Left ventricle myocardium inferior (tissue), 1 donor: ENCODE measurements at regions not wholly inside any gene's neighbourhood (a gene's known extent, or its start where the extent isn't known, plus 50 kb on each side); places are given as distances from the start of the nearest gene placed in this dataset.

ENCODE experiments used
- DNase-seq: peaks from one replicate; pipeline ENCODE4 v3.0.0-alpha.2; 2020
- H3K27ac ChIP-seq: fragments of 200-600 bp; replicated peaks from 2 replicates; pipeline ENCODE4 v1.8.0; 2021
- H3K27me3 ChIP-seq: fragments of 200-600 bp; 2 replicates; pipeline ENCODE4 v1.8.0; 2021; ENCODE audit warnings: low read depth
- H3K36me3 ChIP-seq: fragments of 200-600 bp; 2 replicates; pipeline ENCODE4 v1.8.0; 2021
- H3K4me1 ChIP-seq: fragments of 200-600 bp; 2 replicates; pipeline ENCODE4 v1.8.0; 2021
- H3K4me3 ChIP-seq: fragments of 200-600 bp; 2 replicates; pipeline ENCODE4 v1.8.0; 2021; ENCODE audit warnings: mild to moderate bottlenecking, moderate library complexity
- H3K9me3 ChIP-seq: fragments of 200-600 bp; replicated peaks from 2 replicates; pipeline ENCODE4 v1.8.0; 2021
- CTCF ChIP-seq: fragments of 200-600 bp; IDR thresholded peaks from 2 replicates; pipeline ENCODE4 v1.8.0; 2021; ENCODE audit warnings: antibody characterized with exemption, mild to moderate bottlenecking, borderline replicate concordance
- intact Hi-C: fragments of 100-400 bp; cut with micrococcal nuclease; formaldehyde crosslinking; loops from one replicate; pipeline ENCODE4 v1.11.0; 2022
- donor health status: DM: no; HTN: yes; CAD: no; lungs with severe emphysema.

DNA sequence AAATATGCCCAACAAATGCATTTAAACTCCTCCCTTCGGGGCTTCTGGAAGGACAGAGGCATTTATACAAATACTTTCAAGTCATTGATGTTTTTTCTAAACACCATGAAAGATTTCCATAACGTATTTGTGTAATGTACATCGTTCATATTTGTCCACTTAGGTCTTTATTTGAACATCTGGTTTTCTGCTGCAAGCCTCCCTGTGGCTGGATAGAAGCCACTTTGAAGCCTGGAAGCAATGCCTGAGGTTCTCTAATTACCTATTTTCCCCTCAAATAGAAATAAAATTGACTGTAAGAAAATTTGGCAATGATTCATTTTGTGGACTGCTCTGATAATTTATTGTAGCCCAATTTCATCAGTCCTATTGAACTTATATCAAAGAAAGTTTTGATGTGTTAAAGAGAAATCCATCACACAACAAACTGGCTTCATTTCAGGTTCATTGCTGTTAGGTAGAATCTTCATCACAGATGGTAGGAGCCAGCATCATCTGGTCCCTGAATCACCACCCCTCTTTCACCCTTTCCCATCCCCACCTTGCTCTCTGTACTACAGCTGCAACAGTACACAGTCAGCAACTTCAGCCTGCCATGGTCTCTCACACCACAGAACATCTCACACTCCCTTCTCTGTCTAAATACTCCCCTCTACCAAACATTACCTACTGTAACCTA lies 186.0 kb upstream of the MGMT start:
- no peaks in the 10 kb centered on the region for H3K27me3 ChIP-seq
- DNase-seq = no peak
- intact Hi-C loops = no loop called here
- peaks cover 22% of the 10 kb centered on the region for H3K9me3 ChIP-seq
- TF ChIP-seq CTCF = no peak
- no peak overlapping the region for H3K4me3 ChIP-seq
- peaks cover 19% of the 10 kb centered on the region for H3K4me1 ChIP-seq
- H3K36me3 ChIP-seq = no peaks in the 10 kb centered on the region
- peak overlapping the region; percentile 67 for H3K27ac ChIP-seq

DNA sequence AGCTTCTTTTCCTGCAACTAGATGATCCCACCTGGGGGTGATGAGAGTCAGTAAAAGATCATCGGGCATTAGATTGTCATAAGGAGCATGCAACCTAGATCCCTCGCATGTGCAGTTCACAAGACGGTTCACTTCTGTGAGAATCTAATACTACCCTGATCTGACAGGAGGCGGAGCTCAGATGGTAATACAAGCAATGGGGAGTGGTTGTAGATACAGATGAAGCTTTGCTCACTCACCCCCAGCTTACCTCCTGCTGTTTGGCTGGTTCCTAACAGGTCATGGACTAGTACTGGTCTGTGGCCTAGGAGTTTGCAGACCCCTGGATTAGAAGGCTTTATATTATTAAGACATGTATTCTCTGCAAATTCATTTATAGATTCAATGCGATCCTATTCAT lies 181.6 kb upstream of the MGMT start:
- intact Hi-C loops = no loop called here
- no peak overlapping the region for H3K4me3 ChIP-seq
- no peaks in the 10 kb centered on the region for H3K27me3 ChIP-seq
- no peak overlapping the region for H3K27ac ChIP-seq
- DNase-seq = no peak
- H3K9me3 ChIP-seq = peaks cover 28% of the 10 kb centered on the region
- no peak for TF ChIP-seq CTCF
- H3K36me3 ChIP-seq = no peaks in the 10 kb centered on the region
- H3K4me1 ChIP-seq = peaks cover 9% of the 10 kb centered on the region

DNA sequence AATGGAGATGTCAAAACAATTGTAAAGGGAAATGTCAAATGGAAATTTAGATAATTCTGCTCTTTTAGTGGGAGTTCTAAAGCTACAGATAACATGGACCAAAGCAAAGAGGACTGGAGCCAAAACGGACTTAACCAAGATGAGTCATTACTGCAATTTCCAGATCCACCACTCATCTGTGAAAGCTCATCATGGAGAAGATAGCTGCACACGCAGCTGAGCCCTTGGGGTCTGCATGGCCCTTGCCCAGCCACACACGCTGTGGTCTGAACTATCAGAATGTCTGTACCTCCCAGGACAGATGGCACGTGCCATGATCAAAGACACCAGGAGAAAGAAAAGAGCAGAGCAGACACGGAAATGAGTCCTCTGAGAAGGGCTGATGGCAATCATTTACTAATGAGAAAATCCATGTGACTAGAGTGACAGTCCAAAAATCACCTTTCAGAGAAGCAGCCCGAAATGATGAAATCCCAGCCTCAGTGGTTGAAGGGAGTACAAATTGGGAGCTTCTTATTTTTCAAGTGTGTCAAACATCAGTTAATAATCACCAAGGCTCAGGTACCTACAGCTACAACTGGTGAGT lies 177.9 kb upstream of the MGMT start:
- intact Hi-C loops = no loop called here
- no peak for DNase-seq
- H3K27ac ChIP-seq = no peak overlapping the region
- TF ChIP-seq CTCF = no peak
- H3K27me3 ChIP-seq = no peaks in the 10 kb centered on the region
- no peaks in the 10 kb centered on the region for H3K4me1 ChIP-seq
- H3K4me3 ChIP-seq = no peak overlapping the region
- peaks cover 13% of the 10 kb centered on the region for H3K9me3 ChIP-seq
- no peaks in the 10 kb centered on the region for H3K36me3 ChIP-seq

GRCh38 chr10:129293991-129294700 lies 172.9 kb upstream of the MGMT start:
- no peak for TF ChIP-seq CTCF
- Histone ChIP-seq H3K36me3 (no peaks in the 10 kb centered on the region), H3K27ac (no peak overlapping the region), H3K9me3 (no peaks in the 10 kb centered on the region), H3K4me3 (no peak overlapping the region), H3K27me3 (no peaks in the 10 kb centered on the region), H3K4me1 (no peaks in the 10 kb centered on the region)
- no peak for DNase-seq
- intact Hi-C loops = no loop called here

- Histone ChIP-seq H3K27me3 (no peaks in the 10 kb centered on the region), H3K4me1 (no peaks in the 10 kb centered on the region), H3K9me3 (no peaks in the 10 kb centered on the region), H3K4me3 (no peak overlapping the region), H3K27ac (no peak overlapping the region), H3K36me3 (no peaks in the 10 kb centered on the region)
- TF ChIP-seq CTCF = no peak
- no peak for DNase-seq
- intact Hi-C loops = no loop called here
Observed at GRCh38 chr10:129294944-129295343, 172.1 kb upstream of the MGMT start.
